Neural cell (in vitro differentiated cells): ENCODE measurements at regions not wholly inside any gene's neighbourhood (a gene's known extent, or its start where the extent isn't known, plus 50 kb on each side); places are given as distances from the start of the nearest gene placed in this dataset.

Experiments
- CTCF ChIP-seq: fragments of 450-650 bp; IDR thresholded peaks from 2 replicates; pipeline ENCODE4 v1.5.1; 2014; ENCODE audit warnings: antibody characterized with exemption, mild to moderate bottlenecking, moderate library complexity; ENCODE audit not compliant: poor library complexity, severe bottlenecking
- EZH2 ChIP-seq: fragments of 200-600, 300-800 bp; shearing (Covaris generic), sonication (generic); IDR thresholded peaks from 2 replicates; pipeline ENCODE4 v1.6.1; 2014; ENCODE audit warnings: antibody characterized with exemption, low read length, borderline replicate concordance, mild to moderate bottlenecking; ENCODE audit not compliant: insufficient read depth, poor library complexity, severe bottlenecking
- POLR2AphosphoS5 ChIP-seq: IDR thresholded peaks from 2 replicates; pipeline ENCODE4 v1.6.1; 2012
- REST ChIP-seq: IDR thresholded peaks from 2 replicates; pipeline ENCODE4 v1.6.1; 2012; ENCODE audit warnings: borderline replicate concordance

GRCh38 chr4:187474238-187474637 is 521.3 kb upstream of the ZFP42 start:
- TF ChIP-seq CTCF, result no peak
- no peak for TF ChIP-seq REST
- TF ChIP-seq EZH2, result no peak
- TF ChIP-seq POLR2AphosphoS5, result no peak
